Peyer's patch (tissue), 4 donors: ENCODE measurements at regions not wholly inside any gene's neighbourhood (a gene's known extent, or its start where the extent isn't known, plus 50 kb on each side); places are given as distances from the start of the nearest gene placed in this dataset.

ENCODE experiments used
- DNase-seq, 3 donors: peaks; one replicate each; pipeline ENCODE4 v3.0.0-alpha.2; 2017 to 2019
- H3K27ac ChIP-seq, 4 donors: fragments of 200-600 bp; sonication (generic); one replicate each; pipeline ENCODE4 v1.5.1; 2016 to 2019
- H3K27me3 ChIP-seq, 2 donors: fragments of 200-600 bp; sonication (generic); one replicate each; pipeline ENCODE4 v1.5.1; 2019
- H3K36me3 ChIP-seq, 3 donors: fragments of 200-600 bp; sonication (generic); one replicate each; pipeline ENCODE4 v1.5.1; 2016 to 2019
- H3K4me1 ChIP-seq, 4 donors: fragments of 200-600 bp; sonication (generic); one replicate each; pipeline ENCODE4 v1.5.1; 2016 to 2019
- H3K4me3 ChIP-seq, 4 donors: fragments of 200-600 bp; sonication (generic); 1 replicate in 3 of 4; 2 replicates in 1 of 4; pipeline ENCODE4 v1.5.1; 2016 to 2019; ENCODE audit warnings: mild to moderate bottlenecking in 1 of 4
- H3K9me3 ChIP-seq, 4 donors: fragments of 200-600 bp; sonication (generic); one replicate each; pipeline ENCODE4 v1.5.1; 2016 to 2019; ENCODE audit warnings: mild to moderate bottlenecking in 1 of 4
- POLR2A ChIP-seq, 2 donors: fragments of 450-650 bp; IDR thresholded peaks; one replicate each; pipeline ENCODE4 v1.5.1; 2017; ENCODE audit warnings: antibody characterized with exemption in 2 of 2, mild to moderate bottlenecking in 2 of 2, moderate library complexity in 2 of 2
- TF ChIP-seq, protein P1 (sequence below), 6 experiments: fragments of 450-650 bp in 4 of 6; fragments of 200-600 bp in 2 of 6; sonication (generic) in 1 of 6; IDR thresholded peaks; one replicate each; pipeline ENCODE4 v1.5.1; 2017 to 2019; ENCODE audit warnings: antibody characterized with exemption in 6 of 6, mild to moderate bottlenecking in 3 of 6, moderate library complexity in 1 of 6

DNA sequence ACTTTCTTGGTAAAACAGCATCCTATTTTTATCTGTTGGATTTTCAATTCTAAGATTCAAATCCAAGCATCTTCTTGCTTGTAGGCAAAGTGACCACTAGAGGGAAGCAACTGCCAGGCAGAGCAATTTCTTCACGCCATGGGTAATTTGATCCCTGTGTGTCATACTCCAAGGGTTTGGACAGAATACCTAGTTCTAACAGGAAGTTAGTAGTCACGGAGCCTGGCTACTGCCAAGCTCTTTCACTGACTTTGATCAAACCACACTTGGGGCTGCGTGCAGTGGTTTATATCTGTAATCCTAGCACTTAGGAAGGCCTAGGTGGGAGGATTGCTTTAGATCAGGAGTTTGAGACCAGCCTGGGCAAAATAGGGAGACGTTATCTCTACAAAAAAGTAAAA, 473.6 kb upstream of the TNC start:
- peak overlapping the region in 1 of 4 donors; percentile 61 for H3K27ac ChIP-seq
- H3K36me3 ChIP-seq, result no peaks in the 10 kb centered on the region

DNA sequence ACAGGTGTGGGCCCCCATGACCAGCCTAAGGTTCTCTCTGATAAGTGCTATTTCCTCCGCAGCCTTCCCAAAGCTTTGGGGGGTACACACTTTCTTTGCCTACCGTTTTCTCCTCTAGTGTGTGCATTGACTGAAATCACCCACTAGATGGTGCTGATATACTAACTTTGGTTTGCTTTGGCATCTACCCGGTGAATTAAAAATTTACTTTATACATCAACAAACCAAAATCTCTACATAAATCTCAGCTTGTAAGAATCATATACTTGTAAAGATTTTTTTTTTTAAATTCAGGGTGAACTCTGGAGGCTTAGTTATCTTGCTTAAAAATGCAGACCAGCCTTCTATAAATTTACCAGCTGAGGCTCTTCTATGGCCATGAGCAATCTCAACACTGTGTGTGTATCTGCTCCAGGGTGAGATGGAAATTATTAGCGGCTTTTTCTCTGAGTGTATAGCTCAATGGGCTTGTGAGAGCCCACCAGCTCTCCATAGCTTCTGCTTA, 475.7 kb upstream of the TNC start:
- no peak for DNase-seq
- H3K27me3 ChIP-seq, result no peaks in the 10 kb centered on the region
- H3K4me3 ChIP-seq, result no peak overlapping the region
- no peak overlapping the region for H3K27ac ChIP-seq
- TF ChIP-seq, protein P1, sequence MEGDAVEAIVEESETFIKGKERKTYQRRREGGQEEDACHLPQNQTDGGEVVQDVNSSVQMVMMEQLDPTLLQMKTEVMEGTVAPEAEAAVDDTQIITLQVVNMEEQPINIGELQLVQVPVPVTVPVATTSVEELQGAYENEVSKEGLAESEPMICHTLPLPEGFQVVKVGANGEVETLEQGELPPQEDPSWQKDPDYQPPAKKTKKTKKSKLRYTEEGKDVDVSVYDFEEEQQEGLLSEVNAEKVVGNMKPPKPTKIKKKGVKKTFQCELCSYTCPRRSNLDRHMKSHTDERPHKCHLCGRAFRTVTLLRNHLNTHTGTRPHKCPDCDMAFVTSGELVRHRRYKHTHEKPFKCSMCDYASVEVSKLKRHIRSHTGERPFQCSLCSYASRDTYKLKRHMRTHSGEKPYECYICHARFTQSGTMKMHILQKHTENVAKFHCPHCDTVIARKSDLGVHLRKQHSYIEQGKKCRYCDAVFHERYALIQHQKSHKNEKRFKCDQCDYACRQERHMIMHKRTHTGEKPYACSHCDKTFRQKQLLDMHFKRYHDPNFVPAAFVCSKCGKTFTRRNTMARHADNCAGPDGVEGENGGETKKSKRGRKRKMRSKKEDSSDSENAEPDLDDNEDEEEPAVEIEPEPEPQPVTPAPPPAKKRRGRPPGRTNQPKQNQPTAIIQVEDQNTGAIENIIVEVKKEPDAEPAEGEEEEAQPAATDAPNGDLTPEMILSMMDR (IDR thresholded peaks at IDR 0.05), result peak in 5 of 6 experiments; percentile 23 to 69 (median 61)
- no peak for TF ChIP-seq POLR2A (IDR thresholded peaks at IDR 0.05)
- H3K36me3 ChIP-seq, result no peaks in the 10 kb centered on the region
- H3K4me1 ChIP-seq, result no peaks in the 10 kb centered on the region
- H3K9me3 ChIP-seq, result no peaks in the 10 kb centered on the region

More for the DNA sequence above, 473.6 kb upstream of the TNC start:
- TF ChIP-seq POLR2A (IDR thresholded peaks at IDR 0.05), result no peak
- TF ChIP-seq, protein P1 (IDR thresholded peaks at IDR 0.05), result peak in 5 of 6 experiments; percentile 37 to 85 (median 66)
- Histone ChIP-seq H3K9me3 (no peaks in the 10 kb centered on the region), H3K4me3 (no peak overlapping the region), H3K27me3 (no peaks in the 10 kb centered on the region), H3K4me1 (no peaks in the 10 kb centered on the region)
- peak in 1 of 3 donors; percentile 68 for DNase-seq

DNA sequence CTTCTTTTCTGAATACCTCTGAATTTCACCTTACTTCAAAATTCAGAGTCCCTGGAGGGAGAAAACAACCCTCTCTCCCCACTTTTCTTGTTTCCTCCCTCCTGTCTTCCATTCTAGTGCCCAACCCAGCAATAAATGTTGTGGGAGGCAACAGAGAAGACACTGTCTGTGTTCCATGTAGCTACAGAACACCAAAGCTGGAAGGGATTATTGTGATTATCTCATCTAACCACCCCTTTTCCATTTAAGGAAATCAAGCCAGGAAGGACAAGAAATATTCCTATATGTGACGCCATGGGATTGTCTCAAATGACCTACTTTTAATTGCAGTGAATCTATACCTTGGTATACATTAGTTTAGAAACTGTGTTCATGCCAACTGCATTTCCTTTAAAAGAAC, 476.6 kb upstream of the TNC start:
- no peak overlapping the region for H3K27ac ChIP-seq
- TF ChIP-seq POLR2A (IDR thresholded peaks at IDR 0.05), result no peak
- TF ChIP-seq, protein P1 (IDR thresholded peaks at IDR 0.05), result no peak
- H3K27me3 ChIP-seq, result no peaks in the 10 kb centered on the region
- no peak overlapping the region for H3K4me3 ChIP-seq
- no peak for DNase-seq
- H3K36me3 ChIP-seq, result no peaks in the 10 kb centered on the region
- no peaks in the 10 kb centered on the region for H3K4me1 ChIP-seq
- H3K9me3 ChIP-seq, result no peaks in the 10 kb centered on the region

DNA sequence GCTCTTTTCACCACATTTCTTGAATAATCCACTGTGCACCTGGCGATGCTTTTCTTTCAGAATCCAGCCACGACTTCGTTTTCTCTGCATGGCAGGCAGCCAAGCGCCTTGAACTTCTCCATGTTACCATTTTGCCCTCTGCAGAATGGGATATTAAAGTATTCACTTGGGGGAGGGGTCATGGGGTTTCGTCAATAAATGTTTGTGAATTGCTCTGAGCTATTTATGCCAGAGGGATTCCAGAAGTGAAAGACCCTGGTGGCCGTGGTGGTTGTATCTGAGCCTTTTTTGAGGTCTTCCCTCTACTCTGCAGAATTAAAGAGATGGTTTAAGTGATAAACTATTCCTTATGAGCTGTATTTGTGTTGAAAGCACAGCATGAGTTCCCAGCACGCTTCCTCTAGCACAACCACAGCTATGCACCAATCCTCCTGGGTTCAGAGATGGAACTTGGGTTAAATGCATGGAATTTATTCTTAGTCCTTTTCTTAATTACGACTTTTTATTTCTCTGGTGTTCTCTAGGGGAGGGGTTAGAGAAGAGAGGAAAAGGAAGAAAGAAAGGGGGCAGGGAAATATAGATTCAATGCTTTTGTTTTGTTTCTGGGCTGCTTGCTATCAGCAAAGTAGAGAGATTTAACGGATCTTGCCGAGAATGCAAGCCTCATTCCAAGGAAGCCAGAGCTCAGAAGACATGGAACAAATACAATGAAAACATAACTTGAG, 478.2 kb upstream of the TNC start:
- H3K27ac ChIP-seq, result no peak overlapping the region
- no peak for DNase-seq
- H3K36me3 ChIP-seq, result no peaks in the 10 kb centered on the region
- no peaks in the 10 kb centered on the region for H3K4me1 ChIP-seq
- no peaks in the 10 kb centered on the region for H3K9me3 ChIP-seq
- no peak overlapping the region for H3K4me3 ChIP-seq
- H3K27me3 ChIP-seq, result no peaks in the 10 kb centered on the region
- no peak for TF ChIP-seq POLR2A (IDR thresholded peaks at IDR 0.05)
- TF ChIP-seq, protein P1 (IDR thresholded peaks at IDR 0.05), result no peak

DNA sequence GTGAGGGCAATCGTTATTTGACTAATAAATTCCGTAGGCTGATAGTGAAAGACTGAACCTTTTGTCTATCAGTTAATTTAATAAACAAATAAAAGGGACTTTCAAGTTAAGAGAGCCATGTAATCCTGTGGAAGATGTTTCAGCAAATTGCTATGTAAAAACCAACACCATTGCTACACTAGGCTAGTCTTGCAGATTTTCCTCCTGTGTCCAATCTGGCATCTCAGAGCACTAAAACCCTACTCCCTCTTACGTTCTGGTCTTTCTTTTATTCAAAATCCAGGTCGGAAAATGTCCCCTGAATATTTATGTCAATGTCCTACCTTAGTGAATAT, 478.8 kb upstream of the TNC start:
- no peaks in the 10 kb centered on the region for H3K27me3 ChIP-seq
- TF ChIP-seq POLR2A (IDR thresholded peaks at IDR 0.05), result no peak
- TF ChIP-seq, protein P1 (IDR thresholded peaks at IDR 0.05), result no peak
- no peaks in the 10 kb centered on the region for H3K36me3 ChIP-seq
- no peaks in the 10 kb centered on the region for H3K9me3 ChIP-seq
- no peaks in the 10 kb centered on the region for H3K4me1 ChIP-seq
- no peak for DNase-seq
- H3K27ac ChIP-seq, result no peak overlapping the region
- H3K4me3 ChIP-seq, result no peak overlapping the region
